Vagina (tissue), 2 donors: ENCODE measurements at regions not wholly inside any gene's neighbourhood (a gene's known extent, or its start where the extent isn't known, plus 50 kb on each side); places are given as distances from the start of the nearest gene placed in this dataset.
"Not testable (repeated sequence)": the region's sequence is repeated elsewhere in the genome, so short reads cannot be mapped to it uniquely, and the experiment has no call there.

Source experiments
- DNase-seq, 2 donors: peaks; one replicate each; pipeline ENCODE4 v3.0.0-alpha.2; 2017; ENCODE audit errors: extremely low spot score in 2 of 2
- H3K27ac ChIP-seq: fragments of 200-600 bp; sonication (generic); one replicate; pipeline ENCODE4 v1.5.1; 2019
- H3K27me3 ChIP-seq: fragments of 200-600 bp; sonication (generic); one replicate; pipeline ENCODE4 v1.5.1; 2019
- H3K36me3 ChIP-seq, 2 donors: fragments of 200-600 bp; sonication (generic); one replicate each; pipeline ENCODE4 v1.5.1; 2017 to 2019
- H3K4me1 ChIP-seq: fragments of 200-600 bp; sonication (generic); one replicate; pipeline ENCODE4 v1.5.1; 2019
- H3K4me3 ChIP-seq, 2 donors: fragments of 200-600 bp; sonication (generic); 1 replicate in 1 of 2; 2 replicates in 1 of 2; pipeline ENCODE4 v1.5.1; 2016 to 2019
- H3K9me3 ChIP-seq: fragments of 200-600 bp; sonication (generic); one replicate; pipeline ENCODE4 v1.5.1; 2019
- POLR2A ChIP-seq, 2 donors: fragments of 450-650 bp; IDR thresholded peaks; one replicate each; pipeline ENCODE4 v1.6.1; 2017; ENCODE audit warnings: antibody characterized with exemption in 2 of 2, mild to moderate bottlenecking in 2 of 2, moderate library complexity in 2 of 2
- POLR2AphosphoS5 ChIP-seq, 2 donors: sonication (generic); formaldehyde crosslinking; IDR thresholded peaks; one replicate each; pipeline ENCODE4 v1.9.0; 2017; ENCODE audit warnings: antibody characterized with exemption in 2 of 2, mild to moderate bottlenecking in 2 of 2, low read depth in 1 of 2; ENCODE audit not compliant: insufficient read depth in 1 of 2
- intact Hi-C: fragments of 100-400 bp; cut with DNase I; formaldehyde crosslinking; loops from one replicate; pipeline ENCODE4 v1.15.1; 2023
- TF ChIP-seq, protein P1 (sequence below), 3 experiments: fragments of 450-650 bp in 2 of 3; fragments of 200-600 bp in 1 of 3; sonication (generic) in 1 of 3; IDR thresholded peaks; one replicate each; pipeline ENCODE4 v1.5.1; 2017 to 2019; ENCODE audit warnings: antibody characterized with exemption in 3 of 3, mild to moderate bottlenecking in 2 of 3, moderate library complexity in 2 of 3

DNA sequence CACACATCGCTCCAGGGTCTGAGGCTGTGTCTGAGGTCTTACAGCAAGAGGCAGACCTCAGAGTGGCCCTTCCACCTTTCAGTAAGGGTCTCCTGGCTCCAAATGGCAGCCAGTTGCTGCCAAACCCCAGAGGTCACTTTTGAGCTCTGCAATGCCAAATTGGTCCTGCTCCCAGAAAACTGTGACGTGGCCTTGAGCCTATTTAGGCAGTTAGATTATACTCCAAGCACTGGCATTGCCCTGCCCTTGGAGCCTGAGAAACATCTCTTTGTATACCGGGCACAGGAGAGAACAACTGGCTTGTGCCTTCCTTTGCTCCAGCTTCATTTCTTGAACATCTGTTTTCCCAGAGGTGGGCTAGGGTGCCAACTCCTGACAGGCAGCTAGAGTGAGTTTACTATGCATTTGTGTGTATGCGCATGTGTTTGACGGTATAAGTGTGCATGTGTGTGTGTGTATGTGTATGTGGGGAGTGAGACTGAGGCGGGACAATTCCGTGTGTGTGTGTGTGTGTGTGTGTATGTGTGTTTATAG, 134.5 kb downstream of the IER5 start:
- Histone ChIP-seq H3K27ac (no peak overlapping the region), H3K9me3 (no peaks in the 10 kb centered on the region), H3K4me3 (no peak overlapping the region), H3K36me3 (no peaks in the 10 kb centered on the region), H3K4me1 (no peaks in the 10 kb centered on the region), H3K27me3 (no peaks in the 10 kb centered on the region)
- no peak for DNase-seq
- no peak for TF ChIP-seq POLR2A (IDR thresholded peaks at IDR 0.05)
- TF ChIP-seq, protein P1, sequence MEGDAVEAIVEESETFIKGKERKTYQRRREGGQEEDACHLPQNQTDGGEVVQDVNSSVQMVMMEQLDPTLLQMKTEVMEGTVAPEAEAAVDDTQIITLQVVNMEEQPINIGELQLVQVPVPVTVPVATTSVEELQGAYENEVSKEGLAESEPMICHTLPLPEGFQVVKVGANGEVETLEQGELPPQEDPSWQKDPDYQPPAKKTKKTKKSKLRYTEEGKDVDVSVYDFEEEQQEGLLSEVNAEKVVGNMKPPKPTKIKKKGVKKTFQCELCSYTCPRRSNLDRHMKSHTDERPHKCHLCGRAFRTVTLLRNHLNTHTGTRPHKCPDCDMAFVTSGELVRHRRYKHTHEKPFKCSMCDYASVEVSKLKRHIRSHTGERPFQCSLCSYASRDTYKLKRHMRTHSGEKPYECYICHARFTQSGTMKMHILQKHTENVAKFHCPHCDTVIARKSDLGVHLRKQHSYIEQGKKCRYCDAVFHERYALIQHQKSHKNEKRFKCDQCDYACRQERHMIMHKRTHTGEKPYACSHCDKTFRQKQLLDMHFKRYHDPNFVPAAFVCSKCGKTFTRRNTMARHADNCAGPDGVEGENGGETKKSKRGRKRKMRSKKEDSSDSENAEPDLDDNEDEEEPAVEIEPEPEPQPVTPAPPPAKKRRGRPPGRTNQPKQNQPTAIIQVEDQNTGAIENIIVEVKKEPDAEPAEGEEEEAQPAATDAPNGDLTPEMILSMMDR (IDR thresholded peaks at IDR 0.05) = no peak
- intact Hi-C loops = no loop called here

DNA sequence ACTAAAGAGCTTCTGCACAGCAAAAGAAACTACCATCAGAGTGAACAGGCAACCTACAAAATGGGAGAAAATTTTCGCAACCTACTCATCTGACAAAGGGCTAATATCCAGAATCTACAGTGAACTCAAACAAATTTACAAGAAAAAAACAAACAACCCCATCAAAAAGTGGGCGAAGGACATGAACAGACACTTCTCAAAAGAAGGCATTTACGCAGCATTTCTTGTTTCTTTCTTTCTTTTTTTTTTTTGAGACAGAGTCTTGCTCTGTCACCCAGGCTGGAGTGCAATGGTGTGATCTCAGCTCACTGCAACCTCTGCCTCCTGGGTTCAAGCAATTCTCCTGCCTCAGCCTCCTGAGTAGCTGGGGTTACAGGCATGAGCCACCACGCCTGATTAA, 138.2 kb downstream of the IER5 start:
- H3K36me3 ChIP-seq, H3K9me3 ChIP-seq, H3K27ac ChIP-seq, intact Hi-C loops, H3K4me3 ChIP-seq, H3K4me1 ChIP-seq, H3K27me3 ChIP-seq, DNase-seq: not testable (repeated sequence)

DNA sequence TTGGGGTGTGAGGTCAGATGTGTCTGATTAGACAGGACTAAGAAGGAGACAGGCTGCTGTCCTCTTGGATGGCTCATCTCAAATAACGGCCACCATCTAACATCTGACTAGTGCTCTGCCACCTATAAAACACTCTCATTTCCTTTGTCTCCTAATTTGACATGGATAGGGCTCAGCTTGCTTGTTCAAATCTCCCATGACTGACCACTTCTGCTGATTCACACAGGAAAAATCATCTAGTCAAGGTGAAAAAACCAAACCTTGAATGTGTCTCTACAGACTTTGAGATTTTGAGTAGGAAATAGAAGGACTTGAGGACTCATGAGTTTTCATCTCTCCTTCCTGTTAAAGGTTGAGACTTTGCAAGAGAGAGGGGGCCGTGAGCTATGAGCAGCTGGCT, 150.6 kb downstream of the IER5 start:
- no peak for DNase-seq
- Histone ChIP-seq H3K4me1 (no peaks in the 10 kb centered on the region), H3K9me3 (no peaks in the 10 kb centered on the region), H3K27me3 (no peaks in the 10 kb centered on the region), H3K4me3 (no peak overlapping the region), H3K27ac (no peak overlapping the region), H3K36me3 (no peaks in the 10 kb centered on the region)
- intact Hi-C loops = no loop called here
- TF ChIP-seq POLR2AphosphoS5 (IDR thresholded peaks at IDR 0.05; ENCODE audit: insufficient read depth in 1 of 2, low read depth in 1 of 2) (no peak), POLR2A (IDR thresholded peaks at IDR 0.05) (no peak)
- TF ChIP-seq, protein P1 (IDR thresholded peaks at IDR 0.05) = no peak

DNA sequence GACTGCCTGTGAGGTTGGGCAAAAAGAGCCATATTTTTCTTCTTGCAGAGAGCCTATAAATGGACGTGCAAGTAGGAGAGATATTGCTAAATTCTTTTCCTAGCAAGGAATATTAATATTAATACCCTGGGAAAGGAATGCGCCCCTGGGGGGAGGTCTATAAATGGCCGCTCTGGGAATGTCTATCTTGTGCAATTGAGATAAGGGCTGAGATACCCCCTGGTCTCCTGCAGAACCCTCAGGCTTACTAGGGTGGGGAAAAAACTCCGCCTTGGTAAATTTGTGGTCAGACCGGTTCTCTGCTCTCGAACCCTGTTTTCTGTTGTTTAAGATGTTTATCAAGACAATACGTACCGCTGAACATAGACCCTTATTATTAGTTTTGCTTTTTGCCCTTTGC, 157.8 kb downstream of the IER5 start:
- H3K27ac ChIP-seq, H3K4me3 ChIP-seq, intact Hi-C loops, H3K36me3 ChIP-seq, H3K27me3 ChIP-seq, DNase-seq, H3K9me3 ChIP-seq, H3K4me1 ChIP-seq: not testable (repeated sequence)

DNA sequence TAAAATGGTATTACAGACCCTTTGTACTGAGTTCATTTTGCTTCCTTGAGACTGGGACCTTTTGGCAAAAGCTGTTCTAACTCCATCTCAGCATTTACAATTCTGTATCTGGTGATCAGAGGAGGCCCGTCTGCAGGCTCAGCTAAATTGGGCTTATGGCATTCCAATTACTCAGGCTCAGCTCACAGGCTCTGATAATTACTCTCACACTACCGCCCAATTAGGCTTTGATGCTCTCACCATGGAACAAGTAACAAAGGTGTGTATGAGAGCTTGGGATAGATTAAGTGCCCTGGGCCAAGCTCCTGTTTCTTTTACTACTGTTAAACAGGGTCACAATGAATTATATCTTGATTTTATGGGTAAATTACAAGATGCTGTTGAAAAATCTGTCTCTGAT, 159.9 kb downstream of the IER5 start:
- H3K27me3 ChIP-seq, H3K27ac ChIP-seq, H3K4me3 ChIP-seq, H3K36me3 ChIP-seq, H3K4me1 ChIP-seq, H3K9me3 ChIP-seq, DNase-seq, intact Hi-C loops: not testable (repeated sequence)

DNA sequence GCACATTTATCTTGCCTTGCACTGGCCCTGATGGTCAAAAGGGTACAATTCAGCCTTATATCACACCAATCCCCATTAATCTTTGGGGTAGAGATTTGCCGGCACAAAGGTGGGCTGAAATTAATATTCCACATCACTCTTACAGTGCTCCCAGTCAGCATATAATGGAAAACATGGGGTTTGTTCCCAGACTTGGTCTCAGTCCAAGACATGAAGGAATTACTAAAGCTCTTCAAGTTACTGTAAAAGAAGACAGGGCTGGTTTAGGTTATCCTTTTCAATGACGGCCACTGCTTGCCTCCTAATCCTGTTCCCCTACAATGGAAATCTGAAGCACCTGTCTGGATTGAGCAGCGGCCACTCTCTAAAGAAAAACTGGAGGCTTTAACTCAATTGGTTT, 160.7 kb downstream of the IER5 start:
- H3K4me3 ChIP-seq = no peak overlapping the region
- no peaks in the 10 kb centered on the region for H3K9me3 ChIP-seq
- peaks cover 8% of the 10 kb centered on the region for H3K4me1 ChIP-seq
- intact Hi-C loops = no loop called here
- DNase-seq = no peak
- H3K27ac ChIP-seq = no peak overlapping the region
- TF ChIP-seq, protein P1 (IDR thresholded peaks at IDR 0.05) = no peak
- TF ChIP-seq POLR2AphosphoS5 (IDR thresholded peaks at IDR 0.05; ENCODE audit: insufficient read depth in 1 of 2, low read depth in 1 of 2) = no peak
- TF ChIP-seq POLR2A (IDR thresholded peaks at IDR 0.05) = no peak
- H3K27me3 ChIP-seq = no peaks in the 10 kb centered on the region
- H3K36me3 ChIP-seq = no peaks in the 10 kb centered on the region

DNA sequence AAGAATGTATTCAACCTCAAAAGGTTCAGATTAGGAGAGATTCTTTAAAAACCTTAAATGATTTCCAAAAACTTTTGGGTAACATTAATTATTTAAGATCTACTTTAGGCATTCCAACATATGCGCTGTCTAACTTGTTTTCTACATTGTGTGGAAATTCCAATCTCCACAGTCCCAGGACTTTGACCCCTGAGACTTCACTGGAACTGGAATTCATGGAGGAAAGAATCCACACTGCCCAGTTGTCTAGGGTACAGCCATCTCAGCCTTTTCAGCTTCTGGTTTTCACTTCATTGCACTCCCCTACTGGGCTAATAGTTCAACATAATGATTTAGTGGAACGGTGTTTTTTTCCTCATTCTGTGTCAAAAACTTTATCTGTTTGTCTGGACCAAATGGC, 161.5 kb downstream of the IER5 start:
- no peak overlapping the region for H3K4me3 ChIP-seq
- no peak overlapping the region for H3K27ac ChIP-seq
- H3K27me3 ChIP-seq = no peaks in the 10 kb centered on the region
- DNase-seq = no peak
- intact Hi-C loops = no loop called here
- no peaks in the 10 kb centered on the region for H3K36me3 ChIP-seq
- H3K4me1 ChIP-seq = peaks cover 8% of the 10 kb centered on the region
- TF ChIP-seq, protein P1 (IDR thresholded peaks at IDR 0.05) = no peak
- no peak for TF ChIP-seq POLR2A (IDR thresholded peaks at IDR 0.05)
- no peak for TF ChIP-seq POLR2AphosphoS5 (IDR thresholded peaks at IDR 0.05; ENCODE audit: insufficient read depth in 1 of 2, low read depth in 1 of 2)
- H3K9me3 ChIP-seq = no peaks in the 10 kb centered on the region
